ENCODE measurements at regions not wholly inside any gene's neighbourhood (a gene's known extent, or its start where the extent isn't known, plus 50 kb on each side); places are given as distances from the start of the nearest gene placed in this dataset.

- no peaks in the 10 kb centered on the region for H3K27me3 ChIP-seq (ENCODE audit: control insufficient read depth, insufficient read depth, low read length)
- TF ChIP-seq CTCF (IDR thresholded peaks at IDR 0.05; ENCODE audit: insufficient read depth, low read length, poor library complexity, severe bottlenecking), result no peak
- no peak overlapping the region for H3K4me3 ChIP-seq (ENCODE audit: low read depth, low read length)
- H3K36me3 ChIP-seq (ENCODE audit: control insufficient read depth, insufficient read depth, low read length), result no peaks in the 10 kb centered on the region
- peak; percentile 69 for DNase-seq (ENCODE audit: low read depth)
Measured at GRCh38 chr5:125372694-125373631, 626.5 kb upstream of the ZNF608 start.

GRCh38 chr5:125375143-125375542 is 628.7 kb upstream of the ZNF608 start:
- no peak for TF ChIP-seq CTCF (IDR thresholded peaks at IDR 0.05; ENCODE audit: insufficient read depth, low read length, poor library complexity, severe bottlenecking)
- Histone ChIP-seq H3K4me3 (ENCODE audit: low read depth, low read length) (no peak overlapping the region), H3K27me3 (ENCODE audit: control insufficient read depth, insufficient read depth, low read length) (no peaks in the 10 kb centered on the region), H3K36me3 (ENCODE audit: control insufficient read depth, insufficient read depth, low read length) (no peaks in the 10 kb centered on the region)
- no peak for DNase-seq (ENCODE audit: low read depth)

- no peak for TF ChIP-seq CTCF (IDR thresholded peaks at IDR 0.05; ENCODE audit: insufficient read depth, low read length, poor library complexity, severe bottlenecking)
- H3K4me3 ChIP-seq (ENCODE audit: low read depth, low read length), result no peak overlapping the region
- no peaks in the 10 kb centered on the region for H3K27me3 ChIP-seq (ENCODE audit: control insufficient read depth, insufficient read depth, low read length)
- no peak for DNase-seq (ENCODE audit: low read depth)
- H3K36me3 ChIP-seq (ENCODE audit: control insufficient read depth, insufficient read depth, low read length), result no peaks in the 10 kb centered on the region
Measured at GRCh38 chr5:125376059-125376641, 629.7 kb upstream of the ZNF608 start.

DNA sequence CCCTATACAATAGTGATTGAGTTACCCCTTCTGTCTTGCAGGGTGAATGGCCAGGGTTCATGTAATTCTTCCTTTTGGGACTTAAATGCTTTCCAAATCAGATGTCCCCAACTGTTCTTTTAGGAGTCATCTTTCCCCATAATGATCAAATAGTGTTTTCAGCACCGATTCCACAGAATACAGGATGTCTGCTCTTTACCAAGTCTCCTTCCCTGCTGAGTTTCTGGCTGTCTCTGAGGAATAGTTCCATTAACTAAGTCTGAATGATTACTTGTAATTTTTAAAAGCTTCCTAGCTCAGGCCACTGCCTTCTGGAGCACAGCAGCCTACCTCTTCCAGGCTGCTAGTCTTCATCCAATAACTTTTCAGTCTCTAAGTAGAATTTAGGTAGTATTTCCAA is 630.7 kb upstream of the ZNF608 start:
- DNase-seq (ENCODE audit: low read depth), result no peak
- no peaks in the 10 kb centered on the region for H3K27me3 ChIP-seq (ENCODE audit: control insufficient read depth, insufficient read depth, low read length)
- no peak for TF ChIP-seq CTCF (IDR thresholded peaks at IDR 0.05; ENCODE audit: insufficient read depth, low read length, poor library complexity, severe bottlenecking)

GRCh38 chr5:125381290-125381689 is 634.9 kb upstream of the ZNF608 start:
- TF ChIP-seq CTCF (IDR thresholded peaks at IDR 0.05; ENCODE audit: insufficient read depth, low read length, poor library complexity, severe bottlenecking), result no peak

More for the DNA sequence above, 630.7 kb upstream of the ZNF608 start:
- no peaks in the 10 kb centered on the region for H3K36me3 ChIP-seq (ENCODE audit: control insufficient read depth, insufficient read depth, low read length)
- H3K4me3 ChIP-seq (ENCODE audit: low read depth, low read length), result no peak overlapping the region

More at GRCh38 chr5:125381290-125381689, 634.9 kb upstream of the ZNF608 start:
- no peaks in the 10 kb centered on the region for H3K27me3 ChIP-seq (ENCODE audit: control insufficient read depth, insufficient read depth, low read length)
- no peaks in the 10 kb centered on the region for H3K36me3 ChIP-seq (ENCODE audit: control insufficient read depth, insufficient read depth, low read length)
- no peak for DNase-seq (ENCODE audit: low read depth)
- H3K4me3 ChIP-seq (ENCODE audit: low read depth, low read length), result no peak overlapping the region

All from kidney epithelial cell (primary cell).